T-cell (primary cell): ENCODE measurements at regions not wholly inside any gene's neighbourhood (a gene's known extent, or its start where the extent isn't known, plus 50 kb on each side); places are given as distances from the start of the nearest gene placed in this dataset.

Experiments
- ATAC-seq, 4 experiments: fragments of 200-7000 bp in 3 of 4; fragments of 150-1000 bp in 1 of 4; cut with Tn5 transposase; replicated peaks in 1 of 4; 1 replicate in 3 of 4; 2 replicates in 1 of 4; pipeline ENCODE4 v1.10.0; 2021; ENCODE audit warnings: moderate library complexity in 3 of 4, mild to moderate bottlenecking in 2 of 4, moderate number of reproducible peaks in 1 of 4
- CTCF ChIA-PET, 2 donors: fragments of 300-600 bp; sonication (Branson Sonifier 250); formaldehyde crosslinking; loops; one replicate each; lab custom pipeline; 2022; ENCODE audit warnings: antibody characterized with exemption in 2 of 2; lab: Charles Lee
- POLR2A ChIA-PET, 2 donors: fragments of 300-600 bp; sonication (Branson Sonifier 250); formaldehyde crosslinking; loops; one replicate each; lab custom pipeline; 2022; ENCODE audit warnings: antibody characterized with exemption in 2 of 2; lab: Charles Lee
- DNase-seq, 35 experiments: peaks; one replicate each; pipeline versions ENCODE4 v3.0.0 to v3.0.0-alpha.2; 2013 to 2023
- H3K27ac ChIP-seq: one replicate; pipeline ENCODE4 v1.5.1; 2013; ENCODE audit warnings: low read length
- H3K27me3 ChIP-seq, 2 experiments: replicated peaks in 1 of 2; 1 replicate in 1 of 2; 2 replicates in 1 of 2; pipeline versions ENCODE4 v1.6.1 to v1.7.0; 2013; ENCODE audit warnings: low read length in 1 of 2, mixed read lengths in 1 of 2; ENCODE audit not compliant: control insufficient read depth in 2 of 2, insufficient read depth in 2 of 2; ENCODE audit errors: extremely low read depth in 1 of 2
- H3K36me3 ChIP-seq, 2 donors: 1 replicate in 1 of 2; 2 replicates in 1 of 2; pipeline versions ENCODE4 v1.6.1 to v1.7.0; 2013; ENCODE audit warnings: low read length in 1 of 2; ENCODE audit not compliant: control insufficient read depth in 2 of 2, insufficient read depth in 1 of 2; ENCODE audit errors: extremely low read depth in 1 of 2
- H3K4me1 ChIP-seq, 2 experiments: 1 replicate in 1 of 2; 2 replicates in 1 of 2; pipeline versions ENCODE4 v1.6.1 to v1.7.0; 2013; ENCODE audit warnings: low read length in 2 of 2, mixed read lengths in 1 of 2; ENCODE audit not compliant: insufficient read depth in 2 of 2, control insufficient read depth in 1 of 2; ENCODE audit errors: extremely low read depth in 1 of 2
- H3K4me3 ChIP-seq, 2 donors: 1 replicate in 1 of 2; 2 replicates in 1 of 2; pipeline versions ENCODE4 v1.5.1 to v1.7.0; 2013; ENCODE audit warnings: mild to moderate bottlenecking in 2 of 2, low read length in 1 of 2, moderate library complexity in 1 of 2; ENCODE audit not compliant: control insufficient read depth in 1 of 2; ENCODE audit errors: extremely low read depth in 1 of 2
- H3K9me3 ChIP-seq: 2 replicates; pipeline ENCODE4 v1.7.0; 2013
- H3K27ac Mint-ChIP-seq, 2 donors: one replicate each; pipeline ENCODE4 v1.8.0; 2020 to 2021; ENCODE audit warnings: mild to moderate bottlenecking in 2 of 2, mixed read lengths in 2 of 2
- H3K27me3 Mint-ChIP-seq, 2 donors: one replicate each; pipeline ENCODE4 v1.8.0; 2021 to 2022; ENCODE audit warnings: mixed read lengths in 2 of 2
- H3K36me3 Mint-ChIP-seq: one replicate; pipeline ENCODE4 v1.8.0; 2021; ENCODE audit warnings: mixed read lengths
- H3K4me1 Mint-ChIP-seq, 3 donors: one replicate each; pipeline ENCODE4 v1.8.0; 2020 to 2022; ENCODE audit warnings: mixed read lengths in 3 of 3, mild to moderate bottlenecking in 1 of 3
- H3K4me3 Mint-ChIP-seq, 3 donors: one replicate each; pipeline ENCODE4 v1.8.0; 2020 to 2022; ENCODE audit warnings: mild to moderate bottlenecking in 3 of 3, mixed read lengths in 3 of 3, moderate library complexity in 3 of 3
- H3K9me3 Mint-ChIP-seq, 3 donors: one replicate each; pipeline ENCODE4 v1.8.0; 2020 to 2022; ENCODE audit warnings: mixed read lengths in 3 of 3
- WGBS: methylation state at CpG from one replicate; pipeline ENCODE4 v1.1.5; 2013; ENCODE audit warnings: missing lambda C conversion rate; ENCODE audit not compliant: insufficient coverage; 5-methylcytosine and 5-hydroxymethylcytosine counted together

DNA sequence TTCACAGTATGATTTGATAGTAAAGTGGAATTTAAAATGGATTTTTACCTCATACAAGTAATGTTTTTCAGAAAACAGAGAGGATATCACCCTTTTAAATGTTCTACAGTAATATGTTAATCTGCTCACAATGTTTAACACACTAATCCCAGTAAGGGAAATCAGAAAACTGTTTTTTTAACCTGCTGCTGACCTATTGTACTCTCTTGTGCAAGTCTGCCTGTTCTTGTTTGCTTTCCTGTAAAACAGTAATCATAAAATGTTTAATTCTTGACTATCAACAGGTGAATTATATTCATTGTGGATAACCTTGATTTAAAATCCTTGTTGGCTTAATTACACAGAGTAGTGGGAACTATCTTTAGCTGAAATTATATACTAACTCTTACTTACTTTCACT is 126.4 kb downstream of the GNAT3 start:
- DNase-seq (no peak), ATAC-seq (no peak)
- ChIA-PET POLR2A (no interaction called here), CTCF (no interaction called here)
- Histone ChIP-seq H3K4me3 (no peak overlapping the region), H3K36me3 (no peaks in the 10 kb centered on the region), H3K27ac (no peak overlapping the region), H3K4me1 (no peaks in the 10 kb centered on the region), H3K27me3 (no peaks in the 10 kb centered on the region), H3K9me3 (no peaks in the 10 kb centered on the region)
- no peaks in the 10 kb centered on the region for H3K36me3 Mint-ChIP-seq
- no peak overlapping the region for H3K27ac Mint-ChIP-seq
- H3K4me1 Mint-ChIP-seq, result no peaks in the 10 kb centered on the region
- H3K9me3 Mint-ChIP-seq, result peaks cover 0 to 7% (median 0%) of the 10 kb centered on the region in 3 donors
- no peak overlapping the region for H3K4me3 Mint-ChIP-seq
- peaks cover 0 to 4% of the 10 kb centered on the region in 2 donors for H3K27me3 Mint-ChIP-seq

DNA sequence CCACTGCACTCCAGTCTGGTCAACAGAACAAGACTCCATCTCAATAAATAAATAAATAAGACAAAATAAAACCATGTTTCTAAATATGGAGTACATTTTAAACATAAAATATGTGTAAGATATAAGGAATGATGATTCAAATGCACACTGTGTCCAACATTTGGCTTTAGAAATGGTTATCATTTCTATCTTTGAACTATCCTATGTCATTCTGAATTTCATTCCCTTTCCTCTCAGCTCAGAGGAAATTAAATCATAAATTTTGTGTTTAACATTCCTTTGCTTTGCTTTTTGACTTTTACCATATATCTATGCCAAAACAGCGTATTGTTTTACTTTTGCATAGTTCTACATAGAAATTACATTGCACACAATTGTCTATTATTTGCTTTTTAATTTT is 130.9 kb downstream of the GNAT3 start:
- Mint-ChIP-seq H3K4me3 (no peak overlapping the region), H3K4me1 (no peaks in the 10 kb centered on the region), H3K27ac (no peak overlapping the region), H3K9me3 (peaks cover 0 to 20% (median 3%) of the 10 kb centered on the region in 3 donors), H3K27me3 (peaks cover 0 to 4% of the 10 kb centered on the region in 2 donors), H3K36me3 (no peaks in the 10 kb centered on the region)
- H3K4me1 ChIP-seq, result no peaks in the 10 kb centered on the region
- H3K36me3 ChIP-seq, result no peaks in the 10 kb centered on the region
- no peak overlapping the region for H3K27ac ChIP-seq
- ChIA-PET CTCF (no interaction called here), POLR2A (no interaction called here)
- no peaks in the 10 kb centered on the region for H3K9me3 ChIP-seq
- no peak overlapping the region for H3K4me3 ChIP-seq
- ATAC-seq (no peak), DNase-seq (no peak)
- H3K27me3 ChIP-seq, result no peaks in the 10 kb centered on the region
- no CpG with 5 or more reads among the region's 1 CpG for WGBS

DNA sequence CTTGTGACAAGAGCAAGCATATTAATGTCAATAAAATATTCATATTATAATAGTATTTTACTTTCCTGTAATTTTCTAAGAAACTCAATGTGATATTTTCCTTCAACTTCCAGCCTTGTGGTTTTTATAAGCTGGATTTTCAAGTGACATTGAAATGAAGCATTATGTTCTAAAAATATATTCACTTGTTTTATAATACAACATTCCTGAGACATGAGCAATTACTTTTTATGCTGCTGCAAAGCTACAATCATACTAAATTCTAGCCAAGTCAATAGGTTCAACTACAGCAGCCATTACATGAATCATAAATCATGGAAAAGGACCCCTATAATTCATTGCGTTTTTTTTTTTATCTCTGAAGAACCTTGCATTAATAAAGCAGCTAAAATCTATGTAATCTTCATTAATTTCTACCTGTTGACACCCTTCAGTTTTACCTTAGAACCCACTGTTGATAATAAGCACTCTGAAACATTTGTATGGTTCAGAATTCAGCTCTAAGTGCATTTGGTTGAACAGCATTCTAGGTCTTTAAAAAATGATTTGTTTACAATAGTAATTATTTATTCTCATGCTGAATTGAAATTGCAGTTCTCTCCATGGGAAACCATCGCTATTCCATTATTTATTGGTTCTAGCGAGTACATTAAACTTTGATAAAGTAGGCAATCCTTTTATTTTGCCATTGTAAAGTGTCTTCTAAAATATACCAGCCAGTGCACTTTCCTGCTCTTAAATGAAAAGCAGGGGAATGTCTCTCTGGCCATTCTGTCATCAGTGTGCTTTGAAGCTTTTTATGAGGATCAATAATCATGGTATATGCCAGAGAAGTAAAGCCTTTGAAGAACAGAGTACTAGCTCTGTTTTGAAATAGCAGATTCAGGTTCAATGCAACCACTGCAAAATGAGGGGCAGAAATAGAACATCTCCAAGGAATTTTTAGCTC is 132.6 kb downstream of the GNAT3 start:
- DNase-seq (no peak), ATAC-seq (no peak)
- H3K36me3 ChIP-seq, result no peaks in the 10 kb centered on the region
- no peak overlapping the region for H3K4me3 ChIP-seq
- no peaks in the 10 kb centered on the region for H3K4me1 ChIP-seq
- H3K4me1 Mint-ChIP-seq, result no peaks in the 10 kb centered on the region
- no CpG with 5 or more reads among the region's 3 CpGs for WGBS
- H3K27me3 Mint-ChIP-seq, result no peaks in the 10 kb centered on the region
- H3K27ac ChIP-seq, result no peak overlapping the region
- H3K9me3 ChIP-seq, result no peaks in the 10 kb centered on the region
- no peaks in the 10 kb centered on the region for H3K27me3 ChIP-seq
- no peak overlapping the region for H3K4me3 Mint-ChIP-seq
- H3K9me3 Mint-ChIP-seq, result peaks cover 0 to 16% (median 3%) of the 10 kb centered on the region in 3 donors
- H3K27ac Mint-ChIP-seq, result no peak overlapping the region
- ChIA-PET CTCF (no interaction called here), POLR2A (no interaction called here)
- H3K36me3 Mint-ChIP-seq, result no peaks in the 10 kb centered on the region

GRCh38 chr7:80374321-80374720 is 137.5 kb downstream of the GNAT3 start:
- ATAC-seq (no peak), DNase-seq (no peak)
- H3K27me3 Mint-ChIP-seq, result no peaks in the 10 kb centered on the region
- no peaks in the 10 kb centered on the region for H3K4me1 ChIP-seq
- H3K9me3 Mint-ChIP-seq, result peaks cover 0 to 16% (median 3%) of the 10 kb centered on the region in 3 donors
- H3K27me3 ChIP-seq, result no peaks in the 10 kb centered on the region
- no peaks in the 10 kb centered on the region for H3K9me3 ChIP-seq
- H3K27ac ChIP-seq, result no peak overlapping the region
- no peaks in the 10 kb centered on the region for H3K4me1 Mint-ChIP-seq
- no peak overlapping the region for H3K4me3 Mint-ChIP-seq
- no peak overlapping the region for H3K27ac Mint-ChIP-seq
- no peaks in the 10 kb centered on the region for H3K36me3 Mint-ChIP-seq
- ChIA-PET POLR2A (no interaction called here), CTCF (no interaction called here)
- no peaks in the 10 kb centered on the region for H3K36me3 ChIP-seq
- no CpG with 5 or more reads among the region's 4 CpGs for WGBS
- H3K4me3 ChIP-seq, result no peak overlapping the region

GRCh38 chr7:80373429-80374032 is 138.3 kb downstream of the GNAT3 start:
- Mint-ChIP-seq H3K27ac (no peak overlapping the region), H3K4me1 (no peaks in the 10 kb centered on the region), H3K36me3 (no peaks in the 10 kb centered on the region), H3K27me3 (no peaks in the 10 kb centered on the region), H3K9me3 (peaks cover 0 to 16% (median 3%) of the 10 kb centered on the region in 3 donors), H3K4me3 (no peak overlapping the region)
- Histone ChIP-seq H3K9me3 (no peaks in the 10 kb centered on the region), H3K4me3 (no peak overlapping the region), H3K27me3 (no peaks in the 10 kb centered on the region), H3K4me1 (no peaks in the 10 kb centered on the region), H3K27ac (no peak overlapping the region), H3K36me3 (no peaks in the 10 kb centered on the region)
- no peak for DNase-seq
- CTCF ChIA-PET, result no interaction called here
- WGBS, result 90% methylated on average over 3 of the region's 4 CpGs
- ATAC-seq, result no peak
- POLR2A ChIA-PET, result no interaction called here

DNA sequence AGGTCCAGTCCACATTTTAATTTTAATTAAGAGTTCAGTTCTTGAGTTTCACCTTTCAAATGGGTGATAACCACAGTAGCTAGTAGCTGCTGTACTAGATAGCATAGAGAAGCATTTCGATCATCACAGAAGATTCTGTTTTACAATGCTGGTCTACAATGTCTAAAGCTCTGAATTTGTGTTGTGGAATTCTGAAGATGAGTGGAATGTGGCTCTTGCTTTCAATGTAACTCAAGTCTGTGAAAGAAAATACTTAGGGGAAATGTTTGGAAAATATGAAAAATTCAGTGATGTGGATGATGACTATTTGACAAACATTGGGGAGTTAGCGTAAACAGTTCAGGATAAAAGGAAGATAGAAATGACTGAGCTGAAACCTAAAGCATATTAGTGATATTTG is 139.4 kb downstream of the GNAT3 start:
- Mint-ChIP-seq H3K4me1 (no peaks in the 10 kb centered on the region), H3K27ac (no peak overlapping the region), H3K9me3 (peaks cover 0 to 12% (median 3%) of the 10 kb centered on the region in 3 donors), H3K4me3 (no peak overlapping the region), H3K27me3 (no peaks in the 10 kb centered on the region), H3K36me3 (no peaks in the 10 kb centered on the region)
- Histone ChIP-seq H3K36me3 (no peaks in the 10 kb centered on the region), H3K27me3 (no peaks in the 10 kb centered on the region), H3K4me3 (no peak overlapping the region), H3K9me3 (no peaks in the 10 kb centered on the region), H3K27ac (no peak overlapping the region), H3K4me1 (no peaks in the 10 kb centered on the region)
- ChIA-PET CTCF (no interaction called here), POLR2A (no interaction called here)
- no peak for DNase-seq
- WGBS, result 83% methylated on average over 2 of the region's 2 CpGs
- no peak for ATAC-seq
